GM21515 (cell line): ENCODE measurements at regions not wholly inside any gene's neighbourhood (a gene's known extent, or its start where the extent isn't known, plus 50 kb on each side); places are given as distances from the start of the nearest gene placed in this dataset.

Experiments
- ATAC-seq: cut with Tn5 transposase; IDR thresholded peaks from one replicate; pipeline ENCODE4 v1.9.1; 2021; ENCODE audit not compliant: unreplicated experiment

- no peak for ATAC-seq
Measured at GRCh38 chr2:5951471-5951870, 259.3 kb downstream of the SOX11 start.

GRCh38 chr2:5953525-5953924, 261.3 kb downstream of the SOX11 start:
- ATAC-seq, result no peak

- ATAC-seq, result no peak
Measured at GRCh38 chr2:5954509-5954908, 262.3 kb downstream of the SOX11 start.

- ATAC-seq, result no peak
Measured at GRCh38 chr2:5955921-5956320, 263.7 kb downstream of the SOX11 start.

- no peak for ATAC-seq
Measured at GRCh38 chr2:5959836-5960820, 267.9 kb downstream of the SOX11 start.

- ATAC-seq, result no peak
Measured at GRCh38 chr2:5967506-5967905, 275.3 kb downstream of the SOX11 start.

- ATAC-seq, result no peak
Measured at GRCh38 chr2:5969303-5969702, 277.1 kb downstream of the SOX11 start.

- no peak for ATAC-seq
Measured at GRCh38 chr2:5970347-5970746, 278.2 kb downstream of the SOX11 start.

GRCh38 chr2:5974477-5974876, 282.3 kb downstream of the SOX11 start:
- ATAC-seq, result no peak

- ATAC-seq, result no peak
Measured at GRCh38 chr2:5975401-5975800, 283.2 kb downstream of the SOX11 start.

GRCh38 chr2:5976531-5977065, 284.4 kb downstream of the SOX11 start:
- no peak for ATAC-seq

- no peak for ATAC-seq
Measured at GRCh38 chr2:5977477-5977876, 285.3 kb downstream of the SOX11 start.

GRCh38 chr2:5978131-5978751, 286.1 kb downstream of the SOX11 start:
- no peak for ATAC-seq

GRCh38 chr2:5980450-5981190, 288.4 kb downstream of the SOX11 start:
- no peak for ATAC-seq

GRCh38 chr2:5982193-5982902, 290.2 kb downstream of the SOX11 start:
- no peak for ATAC-seq

GRCh38 chr2:5982903-5983265, 290.7 kb downstream of the SOX11 start:
- ATAC-seq, result no peak

GRCh38 chr2:5983511-5984272, 291.5 kb downstream of the SOX11 start:
- no peak for ATAC-seq

- no peak for ATAC-seq
Measured at GRCh38 chr2:5984273-5984655, 292.1 kb downstream of the SOX11 start.

GRCh38 chr2:5984946-5985345, 292.8 kb downstream of the SOX11 start:
- ATAC-seq, result no peak
